Prostate gland (tissue), 2 donors: ENCODE measurements at regions not wholly inside any gene's neighbourhood (a gene's known extent, or its start where the extent isn't known, plus 50 kb on each side); places are given as distances from the start of the nearest gene placed in this dataset.

Source experiments
- POLR2A ChIP-seq: fragments of 450-650 bp; IDR thresholded peaks from one replicate; pipeline ENCODE4 v1.6.1; 2016; ENCODE audit warnings: antibody characterized with exemption, mild to moderate bottlenecking
- POLR2AphosphoS5 ChIP-seq: sonication (generic); formaldehyde crosslinking; IDR thresholded peaks from one replicate; pipeline ENCODE4 v1.6.1; 2017; ENCODE audit warnings: antibody characterized with exemption
- TF ChIP-seq, protein P1 (sequence below), 4 experiments: fragments of 200-600 bp in 2 of 4; fragments of 450-650 bp in 2 of 4; sonication (generic) in 2 of 4; IDR thresholded peaks; 1 replicate in 3 of 4; 2 replicates in 1 of 4; pipeline ENCODE4 v1.5.1; 2016 to 2019; ENCODE audit warnings: antibody characterized with exemption in 4 of 4, mild to moderate bottlenecking in 2 of 4, moderate library complexity in 2 of 4

GRCh38 chr1:30637183-30637980 lies 86.0 kb downstream of the MATN1 start:
- TF ChIP-seq, protein P1, sequence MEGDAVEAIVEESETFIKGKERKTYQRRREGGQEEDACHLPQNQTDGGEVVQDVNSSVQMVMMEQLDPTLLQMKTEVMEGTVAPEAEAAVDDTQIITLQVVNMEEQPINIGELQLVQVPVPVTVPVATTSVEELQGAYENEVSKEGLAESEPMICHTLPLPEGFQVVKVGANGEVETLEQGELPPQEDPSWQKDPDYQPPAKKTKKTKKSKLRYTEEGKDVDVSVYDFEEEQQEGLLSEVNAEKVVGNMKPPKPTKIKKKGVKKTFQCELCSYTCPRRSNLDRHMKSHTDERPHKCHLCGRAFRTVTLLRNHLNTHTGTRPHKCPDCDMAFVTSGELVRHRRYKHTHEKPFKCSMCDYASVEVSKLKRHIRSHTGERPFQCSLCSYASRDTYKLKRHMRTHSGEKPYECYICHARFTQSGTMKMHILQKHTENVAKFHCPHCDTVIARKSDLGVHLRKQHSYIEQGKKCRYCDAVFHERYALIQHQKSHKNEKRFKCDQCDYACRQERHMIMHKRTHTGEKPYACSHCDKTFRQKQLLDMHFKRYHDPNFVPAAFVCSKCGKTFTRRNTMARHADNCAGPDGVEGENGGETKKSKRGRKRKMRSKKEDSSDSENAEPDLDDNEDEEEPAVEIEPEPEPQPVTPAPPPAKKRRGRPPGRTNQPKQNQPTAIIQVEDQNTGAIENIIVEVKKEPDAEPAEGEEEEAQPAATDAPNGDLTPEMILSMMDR (IDR thresholded peaks at IDR 0.05), result no peak
- TF ChIP-seq POLR2A (no peak), POLR2AphosphoS5 (no peak)
